ENCODE measurements at regions not wholly inside any gene's neighbourhood (a gene's known extent, or its start where the extent isn't known, plus 50 kb on each side); places are given as distances from the start of the nearest gene placed in this dataset.
"Not testable (repeated sequence)": the region's sequence is repeated elsewhere in the genome, so short reads cannot be mapped to it uniquely, and the experiment has no call there.

- Histone ChIP-seq H3K9me3 (ENCODE audit: control insufficient read depth in 2 of 3, low read length in 3 of 3) (no peaks in the 10 kb centered on the region), H3K4me1 (ENCODE audit: control insufficient read depth in 2 of 2, insufficient read depth in 2 of 2, low read length in 2 of 2) (no peaks in the 10 kb centered on the region), H3K36me3 (ENCODE audit: control insufficient read depth in 2 of 3, insufficient read depth in 3 of 3, low read length in 3 of 3) (no peaks in the 10 kb centered on the region), H3K27me3 (ENCODE audit: control insufficient read depth in 2 of 2, insufficient read depth in 2 of 2, low read length in 2 of 2) (no peaks in the 10 kb centered on the region), H3K27ac (ENCODE audit: low read depth, low read length) (no peak overlapping the region), H3K4me3 (ENCODE audit: low read length) (no peak overlapping the region)
- ChIA-PET CTCF (no interaction called here), POLR2A (no interaction called here)
- Mint-ChIP-seq H3K4me1 (peaks cover 0 to 4% (median 0%) of the 10 kb centered on the region in 7 donors), H3K4me3 (no peak overlapping the region), H3K36me3 (no peaks in the 10 kb centered on the region), H3K27me3 (no peaks in the 10 kb centered on the region), H3K9me3 (peaks cover 0 to 21% (median 3%) of the 10 kb centered on the region in 11 donors), H3K27ac (no peak overlapping the region)
- intact Hi-C loops (cut with micrococcal nuclease), result no loop called here
- no peak for ATAC-seq
- no peak for DNase-seq
These were observed 1175.2 kb downstream of the NXPH1 start for GRCh38 chr7:9608560-9608959.

GRCh38 chr7:9620899-9621298 is 1187.5 kb downstream of the NXPH1 start:
- H3K4me3 ChIP-seq (ENCODE audit: low read length); H3K36me3 ChIP-seq (ENCODE audit: control insufficient read depth in 2 of 3, insufficient read depth in 3 of 3, low read length in 3 of 3); H3K36me3 Mint-ChIP-seq; DNase-seq; ATAC-seq; H3K27me3 ChIP-seq (ENCODE audit: control insufficient read depth in 2 of 2, insufficient read depth in 2 of 2, low read length in 2 of 2); intact Hi-C loops (cut with micrococcal nuclease); H3K4me1 ChIP-seq (ENCODE audit: control insufficient read depth in 2 of 2, insufficient read depth in 2 of 2, low read length in 2 of 2); H3K4me1 Mint-ChIP-seq; H3K9me3 ChIP-seq (ENCODE audit: control insufficient read depth in 2 of 3, low read length in 3 of 3); H3K4me3 Mint-ChIP-seq; H3K27ac Mint-ChIP-seq; H3K27ac ChIP-seq (ENCODE audit: low read depth, low read length); H3K27me3 Mint-ChIP-seq; CTCF ChIA-PET; POLR2A ChIA-PET: not testable (repeated sequence)
- H3K9me3 Mint-ChIP-seq, result peaks cover 0 to 21% (median 7%) of the 10 kb centered on the region in 11 donors

GRCh38 chr7:9621306-9621902 is 1188.0 kb downstream of the NXPH1 start:
- H3K4me1 ChIP-seq (ENCODE audit: control insufficient read depth in 2 of 2, insufficient read depth in 2 of 2, low read length in 2 of 2); H3K9me3 ChIP-seq (ENCODE audit: control insufficient read depth in 2 of 3, low read length in 3 of 3); DNase-seq; ATAC-seq; H3K4me3 Mint-ChIP-seq; intact Hi-C loops (cut with micrococcal nuclease); H3K27ac ChIP-seq (ENCODE audit: low read depth, low read length); CTCF ChIA-PET; H3K4me3 ChIP-seq (ENCODE audit: low read length); H3K27me3 ChIP-seq (ENCODE audit: control insufficient read depth in 2 of 2, insufficient read depth in 2 of 2, low read length in 2 of 2); POLR2A ChIA-PET; H3K27ac Mint-ChIP-seq; H3K27me3 Mint-ChIP-seq; H3K36me3 ChIP-seq (ENCODE audit: control insufficient read depth in 2 of 3, insufficient read depth in 3 of 3, low read length in 3 of 3); H3K36me3 Mint-ChIP-seq; H3K4me1 Mint-ChIP-seq: not testable (repeated sequence)
- H3K9me3 Mint-ChIP-seq, result peaks cover 0 to 21% (median 7%) of the 10 kb centered on the region in 11 donors

GRCh38 chr7:9621927-9622326 is 1188.5 kb downstream of the NXPH1 start:
- intact Hi-C loops (cut with micrococcal nuclease), result no loop called here
- H3K4me3 Mint-ChIP-seq, result no peak overlapping the region
- peaks cover 0 to 21% (median 7%) of the 10 kb centered on the region in 11 donors for H3K9me3 Mint-ChIP-seq
- no peaks in the 10 kb centered on the region for H3K9me3 ChIP-seq (ENCODE audit: control insufficient read depth in 2 of 3, low read length in 3 of 3)
- no peak for ATAC-seq
- H3K27me3 Mint-ChIP-seq, result no peaks in the 10 kb centered on the region
- no peaks in the 10 kb centered on the region for H3K36me3 Mint-ChIP-seq
- no peaks in the 10 kb centered on the region for H3K4me1 Mint-ChIP-seq
- H3K4me1 ChIP-seq (ENCODE audit: control insufficient read depth in 2 of 2, insufficient read depth in 2 of 2, low read length in 2 of 2), result no peaks in the 10 kb centered on the region
- no peaks in the 10 kb centered on the region for H3K36me3 ChIP-seq (ENCODE audit: control insufficient read depth in 2 of 3, insufficient read depth in 3 of 3, low read length in 3 of 3)
- no peaks in the 10 kb centered on the region for H3K27me3 ChIP-seq (ENCODE audit: control insufficient read depth in 2 of 2, insufficient read depth in 2 of 2, low read length in 2 of 2)
- H3K27ac ChIP-seq (ENCODE audit: low read depth, low read length), result no peak overlapping the region
- no peak for DNase-seq
- CTCF ChIA-PET, result no interaction called here
- no peak overlapping the region for H3K27ac Mint-ChIP-seq
- POLR2A ChIA-PET, result no interaction called here
- no peak overlapping the region for H3K4me3 ChIP-seq (ENCODE audit: low read length)

- Mint-ChIP-seq H3K36me3 (no peaks in the 10 kb centered on the region), H3K27me3 (no peaks in the 10 kb centered on the region), H3K27ac (no peak overlapping the region), H3K4me1 (no peaks in the 10 kb centered on the region), H3K4me3 (no peak overlapping the region), H3K9me3 (peaks cover 0 to 29% (median 3%) of the 10 kb centered on the region in 11 donors)
- ATAC-seq, result no peak
- H3K9me3 ChIP-seq (ENCODE audit: control insufficient read depth in 2 of 3, low read length in 3 of 3), result no peaks in the 10 kb centered on the region
- H3K27me3 ChIP-seq (ENCODE audit: control insufficient read depth in 2 of 2, insufficient read depth in 2 of 2, low read length in 2 of 2), result no peaks in the 10 kb centered on the region
- no peak overlapping the region for H3K27ac ChIP-seq (ENCODE audit: low read depth, low read length)
- no peaks in the 10 kb centered on the region for H3K36me3 ChIP-seq (ENCODE audit: control insufficient read depth in 2 of 3, insufficient read depth in 3 of 3, low read length in 3 of 3)
- H3K4me3 ChIP-seq (ENCODE audit: low read length), result no peak overlapping the region
- ChIA-PET POLR2A (no interaction called here), CTCF (no interaction called here)
- DNase-seq, result no peak
- intact Hi-C loops (cut with micrococcal nuclease), result no loop called here
- no peaks in the 10 kb centered on the region for H3K4me1 ChIP-seq (ENCODE audit: control insufficient read depth in 2 of 2, insufficient read depth in 2 of 2, low read length in 2 of 2)
These were observed 1192.5 kb downstream of the NXPH1 start for GRCh38 chr7:9625953-9626352.

- no peak overlapping the region for H3K4me3 Mint-ChIP-seq
- Histone ChIP-seq H3K27ac (ENCODE audit: low read depth, low read length) (no peak overlapping the region), H3K4me1 (ENCODE audit: control insufficient read depth in 2 of 2, insufficient read depth in 2 of 2, low read length in 2 of 2) (no peaks in the 10 kb centered on the region), H3K4me3 (ENCODE audit: low read length) (no peak overlapping the region), H3K27me3 (ENCODE audit: control insufficient read depth in 2 of 2, insufficient read depth in 2 of 2, low read length in 2 of 2) (no peaks in the 10 kb centered on the region), H3K9me3 (ENCODE audit: control insufficient read depth in 2 of 3, low read length in 3 of 3) (no peaks in the 10 kb centered on the region), H3K36me3 (ENCODE audit: control insufficient read depth in 2 of 3, insufficient read depth in 3 of 3, low read length in 3 of 3) (no peaks in the 10 kb centered on the region)
- H3K27ac Mint-ChIP-seq, result no peak overlapping the region
- no peaks in the 10 kb centered on the region for H3K27me3 Mint-ChIP-seq
- CTCF ChIA-PET, result no interaction called here
- DNase-seq, result no peak
- peaks cover 0 to 8% (median 0%) of the 10 kb centered on the region in 11 donors for H3K9me3 Mint-ChIP-seq
- intact Hi-C loops (cut with micrococcal nuclease), result no loop called here
- no peak for ATAC-seq
- no peaks in the 10 kb centered on the region for H3K36me3 Mint-ChIP-seq
- POLR2A ChIA-PET, result no interaction called here
- H3K4me1 Mint-ChIP-seq, result no peaks in the 10 kb centered on the region
These were observed 1212.3 kb downstream of the NXPH1 start for GRCh38 chr7:9645756-9646155.

- Histone ChIP-seq H3K27me3 (ENCODE audit: control insufficient read depth in 2 of 2, insufficient read depth in 2 of 2, low read length in 2 of 2) (no peaks in the 10 kb centered on the region), H3K4me1 (ENCODE audit: control insufficient read depth in 2 of 2, insufficient read depth in 2 of 2, low read length in 2 of 2) (no peaks in the 10 kb centered on the region), H3K4me3 (ENCODE audit: low read length) (no peak overlapping the region), H3K36me3 (ENCODE audit: control insufficient read depth in 2 of 3, insufficient read depth in 3 of 3, low read length in 3 of 3) (no peaks in the 10 kb centered on the region), H3K27ac (ENCODE audit: low read depth, low read length) (no peak overlapping the region), H3K9me3 (ENCODE audit: control insufficient read depth in 2 of 3, low read length in 3 of 3) (no peaks in the 10 kb centered on the region)
- ChIA-PET CTCF (no interaction called here), POLR2A (no interaction called here)
- no peak for ATAC-seq
- DNase-seq, result no peak
- H3K27ac Mint-ChIP-seq, result no peak overlapping the region
- no peaks in the 10 kb centered on the region for H3K27me3 Mint-ChIP-seq
- H3K9me3 Mint-ChIP-seq, result peaks cover 0 to 19% (median 8%) of the 10 kb centered on the region in 11 donors
- no peaks in the 10 kb centered on the region for H3K4me1 Mint-ChIP-seq
- no peak overlapping the region for H3K4me3 Mint-ChIP-seq
- no peaks in the 10 kb centered on the region for H3K36me3 Mint-ChIP-seq
- intact Hi-C loops (cut with micrococcal nuclease), result no loop called here
These were observed 1223.8 kb downstream of the NXPH1 start for GRCh38 chr7:9657257-9657656.

All from naive thymus-derived CD4-positive, alpha-beta T cell (primary cell).